ENCODE measurements at regions not wholly inside any gene's neighbourhood (a gene's known extent, or its start where the extent isn't known, plus 50 kb on each side); places are given as distances from the start of the nearest gene placed in this dataset.

DNA sequence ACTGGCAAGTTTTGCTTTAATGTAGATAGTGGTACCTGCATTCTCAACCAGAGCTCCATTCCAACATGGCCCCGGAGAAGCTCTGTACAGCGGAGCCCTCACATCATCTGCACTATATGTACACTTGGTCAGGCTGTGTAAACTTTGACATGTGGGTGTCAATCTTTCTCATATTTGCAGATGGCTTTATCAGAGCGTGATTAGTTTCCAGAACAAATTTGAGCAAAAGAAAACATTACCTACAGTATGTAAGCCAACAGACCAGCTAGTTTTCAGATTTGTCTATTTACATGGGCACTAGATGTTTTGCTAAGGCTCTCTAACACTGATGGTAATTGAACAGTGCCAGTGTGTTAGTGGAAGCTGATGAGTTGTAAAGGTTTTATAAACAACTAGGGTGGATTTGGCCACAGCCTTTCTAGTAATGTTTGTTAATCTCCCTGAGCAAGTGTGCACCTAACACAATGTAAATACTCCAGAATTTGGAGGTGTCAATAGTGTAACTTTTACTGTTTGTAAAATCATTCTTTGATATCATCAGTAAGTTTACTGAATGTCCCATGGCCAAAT lies 131.8 kb downstream of the FOXA2 start:
- no peak for TF ChIP-seq CTCF (IDR thresholded peaks at IDR 0.05; ENCODE audit: low read depth, low read length)
- TF ChIP-seq POLR2A (IDR thresholded peaks at IDR 0.05; ENCODE audit: extremely low read depth, insufficient read length): no peak
- TF ChIP-seq MYC (IDR thresholded peaks at IDR 0.05; ENCODE audit: low read depth, low read length): no peak
- TF ChIP-seq, protein P1, sequence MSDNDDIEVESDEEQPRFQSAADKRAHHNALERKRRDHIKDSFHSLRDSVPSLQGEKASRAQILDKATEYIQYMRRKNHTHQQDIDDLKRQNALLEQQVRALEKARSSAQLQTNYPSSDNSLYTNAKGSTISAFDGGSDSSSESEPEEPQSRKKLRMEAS (IDR thresholded peaks at IDR 0.05; ENCODE audit: low read depth, low read length): no peak
- DNase-seq (ENCODE audit: low read depth): no peak
- no peak overlapping the region for H3K4me3 ChIP-seq (ENCODE audit: low read depth, low read length)

DNA sequence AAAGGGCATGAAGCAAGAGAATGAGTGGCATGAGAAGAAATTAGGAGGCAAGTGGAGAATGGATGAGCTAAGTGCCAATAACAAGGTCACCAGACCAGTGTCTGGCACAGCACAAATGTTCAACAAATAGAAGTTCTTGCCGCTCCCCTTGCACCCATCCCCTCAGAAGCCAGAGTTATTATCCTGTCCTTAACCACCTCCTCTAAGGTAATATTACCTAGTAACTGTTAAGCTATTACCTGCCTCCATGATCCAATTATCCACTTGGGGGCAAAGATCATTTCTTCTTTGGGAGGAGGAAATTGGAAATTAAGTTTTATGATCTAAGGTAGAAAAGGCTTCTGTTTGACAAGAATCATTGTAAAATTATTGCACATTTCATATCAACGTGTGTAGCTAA lies 133.8 kb downstream of the FOXA2 start:
- H3K4me3 ChIP-seq (ENCODE audit: low read depth, low read length): no peak overlapping the region
- no peak for TF ChIP-seq POLR2A (IDR thresholded peaks at IDR 0.05; ENCODE audit: extremely low read depth, insufficient read length)
- TF ChIP-seq, protein P1 (IDR thresholded peaks at IDR 0.05; ENCODE audit: low read depth, low read length): no peak
- TF ChIP-seq MYC (IDR thresholded peaks at IDR 0.05; ENCODE audit: low read depth, low read length): no peak
- TF ChIP-seq CTCF (IDR thresholded peaks at IDR 0.05; ENCODE audit: low read depth, low read length): no peak
- DNase-seq (ENCODE audit: low read depth): no peak

DNA sequence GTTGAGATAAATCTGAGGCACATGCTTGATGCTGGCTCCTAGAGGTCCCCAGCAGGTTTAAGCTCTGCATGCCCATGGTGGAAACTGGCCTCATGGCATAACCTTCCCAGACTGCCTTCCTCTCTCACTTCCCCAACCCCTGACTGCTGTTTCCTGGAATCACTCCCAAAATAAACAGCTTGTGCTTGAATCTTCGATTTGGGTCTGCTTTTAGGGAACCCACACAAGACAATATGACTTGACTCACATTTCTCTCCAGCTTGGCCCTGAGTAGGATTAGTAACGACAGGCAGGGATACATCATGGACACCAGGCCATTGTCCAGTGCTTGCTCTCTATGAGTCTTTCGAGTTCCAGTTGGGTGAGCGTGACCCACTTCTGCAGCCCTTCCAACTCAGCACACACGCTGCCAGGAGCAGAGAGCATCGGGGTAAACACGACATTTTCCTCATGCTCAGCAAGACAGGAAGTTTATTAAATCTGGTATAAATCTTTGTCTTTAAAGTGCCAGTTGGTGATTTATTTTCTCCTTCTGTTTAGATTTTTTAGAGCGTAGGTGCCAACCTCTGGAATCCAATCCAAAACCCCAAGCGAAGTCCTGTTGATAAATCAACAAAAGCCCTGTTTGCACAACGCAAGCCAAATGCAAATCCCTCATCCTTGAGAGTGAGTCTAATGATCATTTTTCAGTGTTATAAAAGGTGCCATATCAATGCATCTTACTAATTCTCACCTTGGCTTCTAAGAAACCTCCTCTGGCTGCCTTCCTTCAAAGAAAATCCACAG lies 135.0 kb downstream of the FOXA2 start:
- no peak for TF ChIP-seq POLR2A (IDR thresholded peaks at IDR 0.05; ENCODE audit: extremely low read depth, insufficient read length)
- TF ChIP-seq, protein P1 (IDR thresholded peaks at IDR 0.05; ENCODE audit: low read depth, low read length): no peak
- DNase-seq (ENCODE audit: low read depth): no peak
- no peak overlapping the region for H3K4me3 ChIP-seq (ENCODE audit: low read depth, low read length)

DNA sequence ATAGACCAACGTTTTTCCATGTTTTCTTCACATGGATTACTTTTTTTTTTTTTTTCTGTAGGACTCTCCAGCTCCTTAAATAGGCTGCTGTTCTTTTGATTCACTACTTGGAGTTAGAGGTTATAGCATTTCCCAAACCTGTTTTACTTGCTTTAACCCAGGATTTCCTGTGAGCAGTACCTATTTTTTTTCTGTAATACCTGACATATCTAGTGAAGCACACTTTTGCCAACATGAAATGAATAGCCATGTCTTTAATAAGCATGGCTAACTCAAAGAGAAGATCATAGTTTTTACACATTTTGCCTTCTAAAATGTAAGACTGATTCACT lies 137.0 kb downstream of the FOXA2 start:
- DNase-seq (ENCODE audit: low read depth): no peak
- no peak for TF ChIP-seq MYC (IDR thresholded peaks at IDR 0.05; ENCODE audit: low read depth, low read length)
- no peak for TF ChIP-seq POLR2A (IDR thresholded peaks at IDR 0.05; ENCODE audit: extremely low read depth, insufficient read length)
- TF ChIP-seq, protein P1 (IDR thresholded peaks at IDR 0.05; ENCODE audit: low read depth, low read length): no peak
- no peak for TF ChIP-seq CTCF (IDR thresholded peaks at IDR 0.05; ENCODE audit: low read depth, low read length)
- no peak overlapping the region for H3K4me3 ChIP-seq (ENCODE audit: low read depth, low read length)

GRCh38 chr20:22446613-22447446 lies 137.5 kb downstream of the FOXA2 start:
- TF ChIP-seq MYC (IDR thresholded peaks at IDR 0.05; ENCODE audit: low read depth, low read length) (no peak), CTCF (IDR thresholded peaks at IDR 0.05; ENCODE audit: low read depth, low read length) (no peak)
- TF ChIP-seq, protein P1 (IDR thresholded peaks at IDR 0.05; ENCODE audit: low read depth, low read length): no peak
- no peak for DNase-seq (ENCODE audit: low read depth)
- H3K4me3 ChIP-seq (ENCODE audit: low read depth, low read length): no peak overlapping the region

DNA sequence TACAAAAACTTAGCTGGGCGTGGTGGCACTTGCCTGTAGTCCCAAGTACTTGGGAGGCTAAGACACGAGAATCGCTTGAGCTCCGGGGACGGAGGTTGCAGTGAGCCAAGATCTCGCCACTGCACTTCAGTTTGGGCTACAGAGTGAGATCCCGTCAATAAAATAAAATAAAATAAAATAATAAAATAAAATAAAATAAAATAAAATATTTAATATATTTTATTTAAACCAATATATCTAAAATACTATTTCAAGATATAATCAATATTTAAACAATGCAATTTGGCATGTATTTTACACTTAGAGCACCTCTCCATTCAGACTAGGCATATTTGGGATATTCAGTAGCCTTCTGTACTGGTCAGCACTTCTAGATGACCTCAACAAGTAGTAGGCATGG lies 142.1 kb downstream of the FOXA2 start:
- DNase-seq (ENCODE audit: low read depth): no peak
- H3K4me3 ChIP-seq (ENCODE audit: low read depth, low read length): no peak overlapping the region
- TF ChIP-seq CTCF (IDR thresholded peaks at IDR 0.05; ENCODE audit: low read depth, low read length) (no peak), POLR2A (IDR thresholded peaks at IDR 0.05; ENCODE audit: extremely low read depth, insufficient read length) (no peak), MYC (IDR thresholded peaks at IDR 0.05; ENCODE audit: low read depth, low read length) (no peak)
- TF ChIP-seq, protein P1 (IDR thresholded peaks at IDR 0.05; ENCODE audit: low read depth, low read length): no peak

Data from NB4 (cell line).